ENCODE measurements at regions not wholly inside any gene's neighbourhood (a gene's known extent, or its start where the extent isn't known, plus 50 kb on each side); places are given as distances from the start of the nearest gene placed in this dataset.

GRCh38 chr1:55641947-55642346, 426.8 kb upstream of the USP24 start:
- Mint-ChIP-seq H3K9me3 (no peaks in the 10 kb centered on the region), H3K36me3 (ENCODE audit: low read depth) (no peaks in the 10 kb centered on the region), H3K4me1 (peaks cover 9% of the 10 kb centered on the region), H3K27ac (no peak overlapping the region), H3K4me3 (no peak overlapping the region), H3K27me3 (peaks cover 2% of the 10 kb centered on the region)
- no peak for DNase-seq
- CTCF ChIA-PET = no interaction called here
- POLR2A ChIA-PET = no interaction called here

GRCh38 chr1:55640708-55641473, 425.7 kb upstream of the USP24 start:
- Mint-ChIP-seq H3K9me3 (no peaks in the 10 kb centered on the region), H3K4me3 (peak overlapping the region; percentile 14), H3K4me1 (peaks cover 9% of the 10 kb centered on the region), H3K36me3 (ENCODE audit: low read depth) (no peaks in the 10 kb centered on the region), H3K27ac (no peak overlapping the region), H3K27me3 (no peaks in the 10 kb centered on the region)
- DNase-seq = peak; percentile 31
- ChIA-PET CTCF (no interaction called here), POLR2A (interaction anchor here (0.7 kb wide), 1 partner anchor 106 kb away, joined by 3 read pairs; no protein-coding TSS in a partner anchor)

GRCh38 chr1:55639526-55639925, 424.4 kb upstream of the USP24 start:
- Mint-ChIP-seq H3K4me3 (no peak overlapping the region), H3K36me3 (ENCODE audit: low read depth) (no peaks in the 10 kb centered on the region), H3K4me1 (peaks cover 9% of the 10 kb centered on the region), H3K27ac (no peak overlapping the region), H3K9me3 (no peaks in the 10 kb centered on the region), H3K27me3 (no peaks in the 10 kb centered on the region)
- CTCF ChIA-PET = no interaction called here
- POLR2A ChIA-PET = no interaction called here
- DNase-seq = no peak

GRCh38 chr1:55639051-55639450, 423.9 kb upstream of the USP24 start:
- no peaks in the 10 kb centered on the region for H3K36me3 Mint-ChIP-seq (ENCODE audit: low read depth)
- H3K9me3 Mint-ChIP-seq = no peaks in the 10 kb centered on the region
- no peak overlapping the region for H3K27ac Mint-ChIP-seq
- ChIA-PET POLR2A (no interaction called here), CTCF (no interaction called here)
- DNase-seq = no peak
- H3K4me3 Mint-ChIP-seq = no peak overlapping the region
- H3K27me3 Mint-ChIP-seq = no peaks in the 10 kb centered on the region
- peaks cover 9% of the 10 kb centered on the region for H3K4me1 Mint-ChIP-seq

GRCh38 chr1:55636696-55637095, 421.5 kb upstream of the USP24 start:
- H3K27me3 Mint-ChIP-seq = no peaks in the 10 kb centered on the region
- H3K4me3 Mint-ChIP-seq = no peak overlapping the region
- peaks cover 9% of the 10 kb centered on the region for H3K4me1 Mint-ChIP-seq
- no peak overlapping the region for H3K27ac Mint-ChIP-seq
- H3K36me3 Mint-ChIP-seq (ENCODE audit: low read depth) = no peaks in the 10 kb centered on the region
- no peak for DNase-seq
- ChIA-PET POLR2A (no interaction called here), CTCF (no interaction called here)
- H3K9me3 Mint-ChIP-seq = no peaks in the 10 kb centered on the region

GRCh38 chr1:55635856-55636255, 420.7 kb upstream of the USP24 start:
- ChIA-PET CTCF (no interaction called here), POLR2A (no interaction called here)
- H3K36me3 Mint-ChIP-seq (ENCODE audit: low read depth) = no peaks in the 10 kb centered on the region
- DNase-seq = no peak
- no peak overlapping the region for H3K4me3 Mint-ChIP-seq
- H3K27me3 Mint-ChIP-seq = no peaks in the 10 kb centered on the region
- H3K9me3 Mint-ChIP-seq = no peaks in the 10 kb centered on the region
- H3K4me1 Mint-ChIP-seq = peaks cover under 1% of the 10 kb centered on the region
- H3K27ac Mint-ChIP-seq = no peak overlapping the region

GRCh38 chr1:55634516-55634915, 419.4 kb upstream of the USP24 start:
- CTCF ChIA-PET = no interaction called here
- H3K4me3 Mint-ChIP-seq = no peak overlapping the region

GRCh38 chr1:55632906-55633305, 417.7 kb upstream of the USP24 start:
- H3K36me3 Mint-ChIP-seq (ENCODE audit: low read depth) = no peaks in the 10 kb centered on the region
- no peaks in the 10 kb centered on the region for H3K27me3 Mint-ChIP-seq
- no peak overlapping the region for H3K27ac Mint-ChIP-seq
- no peaks in the 10 kb centered on the region for H3K4me1 Mint-ChIP-seq
- no peak for DNase-seq
- ChIA-PET CTCF (no interaction called here), POLR2A (no interaction called here)
- no peak overlapping the region for H3K4me3 Mint-ChIP-seq
- no peaks in the 10 kb centered on the region for H3K9me3 Mint-ChIP-seq

More at GRCh38 chr1:55634516-55634915, 419.4 kb upstream of the USP24 start:
- DNase-seq = no peak
- Mint-ChIP-seq H3K4me1 (no peaks in the 10 kb centered on the region), H3K9me3 (no peaks in the 10 kb centered on the region), H3K27ac (no peak overlapping the region), H3K27me3 (no peaks in the 10 kb centered on the region), H3K36me3 (ENCODE audit: low read depth) (no peaks in the 10 kb centered on the region)
- POLR2A ChIA-PET = no interaction called here

GRCh38 chr1:55632058-55632457, 416.9 kb upstream of the USP24 start:
- no peaks in the 10 kb centered on the region for H3K27me3 Mint-ChIP-seq
- H3K27ac Mint-ChIP-seq = no peak overlapping the region
- H3K4me1 Mint-ChIP-seq = no peaks in the 10 kb centered on the region
- no peak overlapping the region for H3K4me3 Mint-ChIP-seq
- POLR2A ChIA-PET = no interaction called here
- no peaks in the 10 kb centered on the region for H3K36me3 Mint-ChIP-seq (ENCODE audit: low read depth)
- CTCF ChIA-PET = interaction anchor here (0.7 kb wide), 1 partner anchor 191 kb away, joined by 4 read pairs; no protein-coding TSS in a partner anchor
- H3K9me3 Mint-ChIP-seq = no peaks in the 10 kb centered on the region
- no peak for DNase-seq

GRCh38 chr1:55631509-55631908, 416.3 kb upstream of the USP24 start:
- Mint-ChIP-seq H3K9me3 (no peaks in the 10 kb centered on the region), H3K4me3 (no peak overlapping the region), H3K27me3 (no peaks in the 10 kb centered on the region), H3K36me3 (ENCODE audit: low read depth) (no peaks in the 10 kb centered on the region), H3K27ac (no peak overlapping the region), H3K4me1 (no peaks in the 10 kb centered on the region)
- ChIA-PET POLR2A (no interaction called here), CTCF (interaction anchor here (0.7 kb wide), 1 partner anchor 192 kb away, joined by 4 read pairs; no protein-coding TSS in a partner anchor)
- no peak for DNase-seq

GRCh38 chr1:55626326-55626725, 411.2 kb upstream of the USP24 start:
- no peaks in the 10 kb centered on the region for H3K27me3 Mint-ChIP-seq
- no peaks in the 10 kb centered on the region for H3K4me1 Mint-ChIP-seq
- ChIA-PET CTCF (no interaction called here), POLR2A (no interaction called here)
- DNase-seq = no peak
- H3K27ac Mint-ChIP-seq = no peak overlapping the region
- H3K4me3 Mint-ChIP-seq = no peak overlapping the region
- no peaks in the 10 kb centered on the region for H3K36me3 Mint-ChIP-seq (ENCODE audit: low read depth)
- H3K9me3 Mint-ChIP-seq = no peaks in the 10 kb centered on the region

- Mint-ChIP-seq H3K27me3 (no peaks in the 10 kb centered on the region), H3K27ac (no peak overlapping the region), H3K36me3 (ENCODE audit: low read depth) (no peaks in the 10 kb centered on the region), H3K4me1 (no peaks in the 10 kb centered on the region), H3K9me3 (peaks cover 3% of the 10 kb centered on the region), H3K4me3 (no peak overlapping the region)
- POLR2A ChIA-PET = no interaction called here
- CTCF ChIA-PET = no interaction called here
- no peak for DNase-seq
Measured at GRCh38 chr1:55624766-55625165, 409.6 kb upstream of the USP24 start.

- Mint-ChIP-seq H3K27me3 (no peaks in the 10 kb centered on the region), H3K27ac (no peak overlapping the region), H3K4me3 (no peak overlapping the region), H3K4me1 (no peaks in the 10 kb centered on the region), H3K36me3 (ENCODE audit: low read depth) (no peaks in the 10 kb centered on the region), H3K9me3 (peaks cover 4% of the 10 kb centered on the region)
- no peak for DNase-seq
- POLR2A ChIA-PET = no interaction called here
- CTCF ChIA-PET = no interaction called here
Measured at GRCh38 chr1:55623311-55623710, 408.1 kb upstream of the USP24 start.

- no peak for DNase-seq
- Mint-ChIP-seq H3K9me3 (peaks cover 4% of the 10 kb centered on the region), H3K4me3 (no peak overlapping the region), H3K27me3 (peaks cover 3% of the 10 kb centered on the region), H3K4me1 (no peaks in the 10 kb centered on the region), H3K36me3 (ENCODE audit: low read depth) (no peaks in the 10 kb centered on the region), H3K27ac (no peak overlapping the region)
- POLR2A ChIA-PET = no interaction called here
- CTCF ChIA-PET = no interaction called here
Measured at GRCh38 chr1:55622074-55622473, 406.9 kb upstream of the USP24 start.

Data from activated CD4-positive, alpha-beta T cell treated with anti-CD3 and anti-CD28 coated beads, Interleukin-2, amount 10 ng/mL, durations not matched to agents 7 days and 5 days (primary cell).